OCI-LY1 (cell line): ENCODE measurements at regions not wholly inside any gene's neighbourhood (a gene's known extent, or its start where the extent isn't known, plus 50 kb on each side); places are given as distances from the start of the nearest gene placed in this dataset.
"Not testable (repeated sequence)": the region's sequence is repeated elsewhere in the genome, so short reads cannot be mapped to it uniquely, and the experiment has no call there.

ENCODE experiments used
- H2AFZ ChIP-seq: fragments of 200-600 bp; sonication (generic), shearing (Covaris generic); 2 replicates; pipeline ENCODE4 v1.6.0; 2014; ENCODE audit warnings: antibody characterized with exemption, mild to moderate bottlenecking, low read length
- H3F3A ChIP-seq: fragments of 200-600 bp; sonication (generic), shearing (Covaris generic); 2 replicates; pipeline ENCODE4 v1.6.0; 2014; ENCODE audit warnings: mild to moderate bottlenecking, antibody characterized with exemption, low read length, moderate library complexity; ENCODE audit not compliant: insufficient read depth
- H3K27ac ChIP-seq: fragments of 200-600 bp; sonication (generic); 2 replicates; pipeline ENCODE4 v1.5.1; 2014; ENCODE audit warnings: low read length, mixed run types, mild to moderate bottlenecking, low read depth; ENCODE audit not compliant: poor library complexity, severe bottlenecking
- H3K27me3 ChIP-seq: fragments of 200-600 bp; sonication (generic); 2 replicates; pipeline ENCODE4 v1.6.0; 2014; ENCODE audit warnings: antibody characterized with exemption, mild to moderate bottlenecking, low read length, moderate library complexity; ENCODE audit not compliant: insufficient read depth
- H3K36me3 ChIP-seq: fragments of 200-600 bp; sonication (generic); 2 replicates; pipeline ENCODE4 v1.6.1; 2014; ENCODE audit warnings: mild to moderate bottlenecking, antibody characterized with exemption, low read length, moderate library complexity, mixed read lengths; ENCODE audit not compliant: insufficient read depth
- H3K4me1 ChIP-seq: fragments of 200-600 bp; sonication (generic); 2 replicates; pipeline ENCODE4 v1.5.1; 2014; ENCODE audit warnings: mild to moderate bottlenecking, low read length, moderate library complexity; ENCODE audit not compliant: insufficient read depth, severe bottlenecking
- H3K4me2 ChIP-seq: fragments of 200-600 bp; sonication (generic), shearing (Covaris generic); 2 replicates; pipeline ENCODE4 v1.6.1; 2014; ENCODE audit warnings: low read length
- H3K4me3 ChIP-seq: fragments of 200-600 bp; sonication (generic); 2 replicates; pipeline ENCODE4 v1.5.1; 2014; ENCODE audit warnings: low read length, low read depth, mild to moderate bottlenecking, mixed read lengths; ENCODE audit not compliant: poor library complexity, severe bottlenecking
- H3K79me2 ChIP-seq: fragments of 200-600 bp; shearing (Covaris generic); 2 replicates; pipeline ENCODE4 v1.6.1; 2016; ENCODE audit warnings: mixed run types, low read length, mixed read lengths; ENCODE audit not compliant: insufficient read depth
- H3K9ac ChIP-seq: fragments of 200-600 bp; sonication (generic), shearing (Covaris generic); 2 replicates; pipeline ENCODE4 v1.6.1; 2014; ENCODE audit warnings: mild to moderate bottlenecking, low read length, mixed read lengths
- H3K9me2 ChIP-seq: fragments of 200-600 bp; sonication (generic), shearing (Covaris generic); 2 replicates; pipeline ENCODE4 v1.6.1; 2014; ENCODE audit warnings: low read depth, mild to moderate bottlenecking, low read length, mixed read lengths
- H3K9me3 ChIP-seq: fragments of 200-600 bp; shearing (Covaris generic); 2 replicates; pipeline ENCODE4 v1.6.1; 2014; ENCODE audit warnings: low read length, mixed read lengths
- H4K20me1 ChIP-seq: fragments of 200-600 bp; sonication (generic), shearing (Covaris generic); 2 replicates; pipeline ENCODE4 v1.6.0; 2016; ENCODE audit warnings: mild to moderate bottlenecking, low read length; ENCODE audit not compliant: insufficient read depth
- CTCF ChIP-seq: fragments of 200-600 bp; sonication (generic), shearing (Covaris generic); IDR thresholded peaks from 2 replicates; pipeline ENCODE4 v1.5.1; 2017; ENCODE audit warnings: mild to moderate bottlenecking, antibody characterized with exemption, low read length, moderate library complexity, mixed read lengths
- EZH2 ChIP-seq: fragments of 200-600 bp; sonication (generic), shearing (Covaris generic); IDR thresholded peaks from 2 replicates; pipeline ENCODE4 v1.8.0; 2017; ENCODE audit warnings: borderline replicate concordance, mixed run types, mild to moderate bottlenecking, antibody characterized with exemption, low read length, moderate library complexity, mixed read lengths

- not testable (repeated sequence) for H3K9me3 ChIP-seq, H3K4me1 ChIP-seq
Observed at GRCh38 chr17:45622295-45622694, 131.8 kb upstream of the PLEKHM1 start.

GRCh38 chr17:45628019-45628418, 137.5 kb upstream of the PLEKHM1 start:
- Histone ChIP-seq H2AFZ (no peak overlapping the region), H3K9me2 (no peaks in the 10 kb centered on the region), H3K36me3 (peaks cover 42% of the 10 kb centered on the region)

More at GRCh38 chr17:45622295-45622694, 131.8 kb upstream of the PLEKHM1 start:
- not testable (repeated sequence) for H3K4me2 ChIP-seq, H3K79me2 ChIP-seq, H2AFZ ChIP-seq, H3K9me2 ChIP-seq, H3K27me3 ChIP-seq, H4K20me1 ChIP-seq, H3K36me3 ChIP-seq, H3K4me3 ChIP-seq, H3K27ac ChIP-seq, H3F3A ChIP-seq, H3K9ac ChIP-seq

GRCh38 chr17:45631941-45632340, 141.4 kb upstream of the PLEKHM1 start:
- Histone ChIP-seq H3F3A (no peaks in the 10 kb centered on the region), H3K4me1 (no peaks in the 10 kb centered on the region), H3K79me2 (no peaks in the 10 kb centered on the region), H3K27me3 (no peaks in the 10 kb centered on the region), H3K4me2 (no peak overlapping the region), H3K4me3 (no peak overlapping the region), H3K9me2 (no peaks in the 10 kb centered on the region), H2AFZ (no peak overlapping the region), H3K27ac (no peak overlapping the region), H4K20me1 (no peaks in the 10 kb centered on the region), H3K36me3 (peaks cover 66% of the 10 kb centered on the region), H3K9ac (no peak overlapping the region), H3K9me3 (no peaks in the 10 kb centered on the region)
- TF ChIP-seq CTCF (no peak), EZH2 (no peak)

More at GRCh38 chr17:45628019-45628418, 137.5 kb upstream of the PLEKHM1 start:
- TF ChIP-seq EZH2 (no peak), CTCF (no peak)
- Histone ChIP-seq H3K4me2 (no peak overlapping the region), H3K4me1 (no peaks in the 10 kb centered on the region), H3K9ac (no peak overlapping the region), H3F3A (no peaks in the 10 kb centered on the region), H3K4me3 (no peak overlapping the region), H3K27ac (no peak overlapping the region), H3K79me2 (no peaks in the 10 kb centered on the region), H3K9me3 (no peaks in the 10 kb centered on the region), H4K20me1 (no peaks in the 10 kb centered on the region), H3K27me3 (no peaks in the 10 kb centered on the region)

- H3K36me3 ChIP-seq: peaks cover 19% of the 10 kb centered on the region
- H3K4me3 ChIP-seq: no peak overlapping the region
- H3K27ac ChIP-seq: no peak overlapping the region
- no peaks in the 10 kb centered on the region for H3K9me3 ChIP-seq
- no peaks in the 10 kb centered on the region for H3K9me2 ChIP-seq
- H3K27me3 ChIP-seq: no peaks in the 10 kb centered on the region
- H2AFZ ChIP-seq: no peak overlapping the region
- no peak overlapping the region for H3K4me2 ChIP-seq
- H3K79me2 ChIP-seq: no peaks in the 10 kb centered on the region
- TF ChIP-seq EZH2 (no peak), CTCF (no peak)
- H4K20me1 ChIP-seq: no peaks in the 10 kb centered on the region
- no peaks in the 10 kb centered on the region for H3F3A ChIP-seq
- H3K9ac ChIP-seq: no peak overlapping the region
- no peaks in the 10 kb centered on the region for H3K4me1 ChIP-seq
Observed at GRCh38 chr17:45639297-45639849, 144.7 kb upstream of the CRHR1 start.
